Fibroblast of lung (primary cell): ENCODE measurements at regions not wholly inside any gene's neighbourhood (a gene's known extent, or its start where the extent isn't known, plus 50 kb on each side); places are given as distances from the start of the nearest gene placed in this dataset.

ENCODE experiments used
- DNase-seq, 2 donors: peaks; one replicate each; pipeline versions ENCODE4 v3.0.0 to v3.0.0-alpha.2; 2010; ENCODE audit warnings: low read depth in 2 of 2
- H2AFZ ChIP-seq: 2 replicates; pipeline ENCODE4 v1.5.1; 2012; ENCODE audit warnings: low read length, control low read depth, inconsistent platforms
- H3K27ac ChIP-seq: 2 replicates; pipeline ENCODE4 v1.5.1; 2011; ENCODE audit warnings: low read length, control low read depth; ENCODE audit not compliant: insufficient read depth
- H3K27me3 ChIP-seq: 2 replicates; pipeline ENCODE4 v1.5.1; 2011; ENCODE audit warnings: mild to moderate bottlenecking, low read length; ENCODE audit not compliant: control insufficient read depth, insufficient read depth
- H3K36me3 ChIP-seq: 2 replicates; pipeline ENCODE4 v1.5.1; 2011; ENCODE audit warnings: low read length; ENCODE audit not compliant: control insufficient read depth, insufficient read depth
- H3K4me1 ChIP-seq: 2 replicates; pipeline ENCODE4 v1.5.1; 2011; ENCODE audit warnings: low read length; ENCODE audit not compliant: control insufficient read depth, insufficient read depth; ENCODE audit errors: extremely low read depth
- H3K4me2 ChIP-seq: 2 replicates; pipeline ENCODE4 v1.5.1; 2011; ENCODE audit warnings: low read length, control low read depth; ENCODE audit not compliant: insufficient read depth; ENCODE audit errors: extremely low read depth
- H3K4me3 ChIP-seq, 4 experiments: fragments of 200-600 bp in 1 of 4; sonication (generic) in 1 of 4; replicated peaks in 1 of 4; 2 replicates each; pipeline ENCODE4 v1.5.1; 2011 to 2016; ENCODE audit warnings: low read length in 4 of 4, low read depth in 3 of 4, mild to moderate bottlenecking in 3 of 4, control low read depth in 2 of 4, inconsistent platforms in 1 of 4, mixed read lengths in 1 of 4; ENCODE audit not compliant: insufficient read depth in 1 of 4; ENCODE audit errors: control extremely low read depth in 1 of 4
- H3K79me2 ChIP-seq: 2 replicates; pipeline ENCODE4 v1.5.1; 2012; ENCODE audit warnings: mild to moderate bottlenecking, low read length, inconsistent platforms; ENCODE audit not compliant: control insufficient read depth, insufficient read depth
- H3K9ac ChIP-seq: 2 replicates; pipeline ENCODE4 v1.5.1; 2011; ENCODE audit warnings: mild to moderate bottlenecking, low read length, control low read depth; ENCODE audit not compliant: insufficient read depth
- H3K9me3 ChIP-seq: 2 replicates; pipeline ENCODE4 v1.5.1; 2012; ENCODE audit warnings: low read depth, low read length; ENCODE audit not compliant: control insufficient read depth, insufficient read depth
- H4K20me1 ChIP-seq: 2 replicates; pipeline ENCODE4 v1.5.1; 2011; ENCODE audit warnings: low read length; ENCODE audit not compliant: control insufficient read depth, insufficient read depth; ENCODE audit errors: extremely low read depth
- CTCF ChIP-seq, 2 donors: IDR thresholded peaks in 1 of 2; conservative IDR thresholded peaks in 1 of 2; 1 replicate in 1 of 2; 2 replicates in 1 of 2; pipeline ENCODE4 v1.5.1; 2011 to 2012; ENCODE audit warnings: low read length in 2 of 2, control low read depth in 1 of 2, inconsistent platforms in 1 of 2, low read depth in 1 of 2, mild to moderate bottlenecking in 1 of 2
- EZH2 ChIP-seq: IDR thresholded peaks from 2 replicates; pipeline ENCODE4 v1.5.1; 2012; ENCODE audit warnings: low read length, control low read depth, mild to moderate bottlenecking; ENCODE audit errors: missing control alignments

- Histone ChIP-seq H3K9me3 (no peaks in the 10 kb centered on the region), H3K27me3 (no peaks in the 10 kb centered on the region), H3K36me3 (no peaks in the 10 kb centered on the region), H3K4me3 (no peak overlapping the region), H2AFZ (no peak overlapping the region), H3K9ac (no peak overlapping the region), H3K4me2 (no peak overlapping the region), H3K79me2 (no peaks in the 10 kb centered on the region), H3K4me1 (no peaks in the 10 kb centered on the region), H3K27ac (no peak overlapping the region), H4K20me1 (no peaks in the 10 kb centered on the region)
- TF ChIP-seq CTCF (conservative IDR thresholded peaks at IDR 0.05 in 1 of 2, IDR thresholded peaks at IDR 0.05 in 1 of 2; ENCODE audit: low read depth in 1 of 2, low read length in 2 of 2) (no peak), EZH2 (no peak)
- no peak for DNase-seq
These were observed 432.7 kb upstream of the VSTM2A start for GRCh38 chr7:54109501-54109900.

GRCh38 chr7:54111814-54112511 lies 430.2 kb upstream of the VSTM2A start:
- H3K79me2 ChIP-seq, result no peaks in the 10 kb centered on the region
- no peaks in the 10 kb centered on the region for H3K27me3 ChIP-seq
- H3K4me2 ChIP-seq, result no peak overlapping the region
- DNase-seq, result no peak
- no peaks in the 10 kb centered on the region for H3K9me3 ChIP-seq
- no peak overlapping the region for H3K27ac ChIP-seq
- H3K9ac ChIP-seq, result no peak overlapping the region
- no peaks in the 10 kb centered on the region for H3K36me3 ChIP-seq
- no peak overlapping the region for H3K4me3 ChIP-seq
- TF ChIP-seq EZH2 (no peak), CTCF (conservative IDR thresholded peaks at IDR 0.05 in 1 of 2, IDR thresholded peaks at IDR 0.05 in 1 of 2; ENCODE audit: low read depth in 1 of 2, low read length in 2 of 2) (no peak)
- H4K20me1 ChIP-seq, result no peaks in the 10 kb centered on the region
- H3K4me1 ChIP-seq, result no peaks in the 10 kb centered on the region
- H2AFZ ChIP-seq, result no peak overlapping the region

GRCh38 chr7:54112567-54112966 lies 429.6 kb upstream of the VSTM2A start:
- H3K9me3 ChIP-seq, result no peaks in the 10 kb centered on the region
- no peak overlapping the region for H3K4me2 ChIP-seq
- H3K36me3 ChIP-seq, result no peaks in the 10 kb centered on the region
- H3K4me3 ChIP-seq, result no peak overlapping the region
- TF ChIP-seq CTCF (conservative IDR thresholded peaks at IDR 0.05 in 1 of 2, IDR thresholded peaks at IDR 0.05 in 1 of 2; ENCODE audit: low read depth in 1 of 2, low read length in 2 of 2), result no peak
- no peak for TF ChIP-seq EZH2
- H4K20me1 ChIP-seq, result no peaks in the 10 kb centered on the region
- no peak overlapping the region for H3K9ac ChIP-seq
- no peaks in the 10 kb centered on the region for H3K79me2 ChIP-seq
- DNase-seq, result no peak
- no peaks in the 10 kb centered on the region for H3K27me3 ChIP-seq
- H3K27ac ChIP-seq, result no peak overlapping the region
- H2AFZ ChIP-seq, result no peak overlapping the region
- H3K4me1 ChIP-seq, result no peaks in the 10 kb centered on the region
